GM18873 (cell line): ENCODE measurements at regions not wholly inside any gene's neighbourhood (a gene's known extent, or its start where the extent isn't known, plus 50 kb on each side); places are given as distances from the start of the nearest gene placed in this dataset.

Experiments
- ATAC-seq: cut with Tn5 transposase; IDR thresholded peaks from one replicate; pipeline ENCODE4 v1.9.1; 2021; ENCODE audit warnings: mild to moderate bottlenecking, moderate library complexity, moderate number of reproducible peaks; ENCODE audit not compliant: unreplicated experiment, low FRiP score

GRCh38 chr13:104416973-104417372 is 1350.8 kb upstream of the SLC10A2 start:
- ATAC-seq = no peak

- no peak for ATAC-seq
Observed at GRCh38 chr13:104414771-104415170, 1348.6 kb upstream of the SLC10A2 start.

GRCh38 chr13:104414181-104414580 is 1348.0 kb upstream of the SLC10A2 start:
- no peak for ATAC-seq

GRCh38 chr13:104411141-104411765 is 1345.0 kb upstream of the SLC10A2 start:
- no peak for ATAC-seq

- ATAC-seq = no peak
Observed at GRCh38 chr13:104408733-104409132, 1342.5 kb upstream of the SLC10A2 start.

GRCh38 chr13:104404325-104404724 is 1338.1 kb upstream of the SLC10A2 start:
- no peak for ATAC-seq

GRCh38 chr13:104389691-104390090 is 1323.5 kb upstream of the SLC10A2 start:
- ATAC-seq = no peak

GRCh38 chr13:104387510-104387909 is 1321.3 kb upstream of the SLC10A2 start:
- ATAC-seq = no peak

GRCh38 chr13:104385404-104385803 is 1319.2 kb upstream of the SLC10A2 start:
- ATAC-seq = no peak

GRCh38 chr13:104382951-104383350 is 1316.7 kb upstream of the SLC10A2 start:
- ATAC-seq = no peak

- no peak for ATAC-seq
Observed at GRCh38 chr13:104376588-104376987, 1310.4 kb upstream of the SLC10A2 start.

GRCh38 chr13:104375614-104376013 is 1309.4 kb upstream of the SLC10A2 start:
- no peak for ATAC-seq

- ATAC-seq = no peak
Observed at GRCh38 chr13:104372095-104372655, 1306.0 kb upstream of the SLC10A2 start.

GRCh38 chr13:104365430-104365829 is 1299.2 kb upstream of the SLC10A2 start:
- ATAC-seq = no peak

- ATAC-seq = no peak
Observed at GRCh38 chr13:104357672-104358354, 1291.6 kb upstream of the SLC10A2 start.

- no peak for ATAC-seq
Observed at GRCh38 chr13:104357174-104357573, 1291.0 kb upstream of the SLC10A2 start.

- ATAC-seq = no peak
Observed at GRCh38 chr13:104355041-104355670, 1288.9 kb upstream of the SLC10A2 start.

- ATAC-seq = no peak
Observed at GRCh38 chr13:104327211-104327610, 1261.0 kb upstream of the SLC10A2 start.

- ATAC-seq = no peak
Observed at GRCh38 chr13:104326523-104326922, 1260.3 kb upstream of the SLC10A2 start.

GRCh38 chr13:104321756-104322155 is 1255.5 kb upstream of the SLC10A2 start:
- ATAC-seq = no peak

- no peak for ATAC-seq
Observed at GRCh38 chr13:104320446-104320845, 1254.2 kb upstream of the SLC10A2 start.
